Calu3 (cell line): ENCODE measurements at regions not wholly inside any gene's neighbourhood (a gene's known extent, or its start where the extent isn't known, plus 50 kb on each side); places are given as distances from the start of the nearest gene placed in this dataset.

Experiments
- BruUV-seq: library from RNA; stranded (reverse); fragments of 400-500 nt; replicated peaks from 2 replicates; lab custom pipeline; 2021; lab: Mats Ljungman, UMichigan
- CTCF ChIA-PET: fragments of 300-600 bp; sonication (Branson Sonifier 250); formaldehyde crosslinking; loops from one replicate; lab custom pipeline; 2022; ENCODE audit warnings: antibody characterized with exemption; lab: Charles Lee
- DNase-seq: peaks from one replicate; pipeline ENCODE4 v3.0.0; 2022
- H3K27ac Mint-ChIP-seq: one replicate; pipeline ENCODE4 v1.8.0; 2022; ENCODE audit warnings: mixed read lengths; ENCODE audit not compliant: unreplicated experiment
- H3K27me3 Mint-ChIP-seq: one replicate; pipeline ENCODE4 v1.8.0; 2022; ENCODE audit warnings: mixed read lengths; ENCODE audit not compliant: unreplicated experiment
- H3K36me3 Mint-ChIP-seq: one replicate; pipeline ENCODE4 v1.8.0; 2022; ENCODE audit warnings: mild to moderate bottlenecking, moderate library complexity, mixed read lengths; ENCODE audit not compliant: insufficient read depth, unreplicated experiment
- H3K4me1 Mint-ChIP-seq: one replicate; pipeline ENCODE4 v1.8.0; 2022; ENCODE audit warnings: mild to moderate bottlenecking, low read depth, mixed read lengths; ENCODE audit not compliant: unreplicated experiment
- H3K4me3 Mint-ChIP-seq: one replicate; pipeline ENCODE4 v1.8.0; 2022; ENCODE audit warnings: mild to moderate bottlenecking, low read depth, moderate library complexity, mixed read lengths; ENCODE audit not compliant: unreplicated experiment
- H3K9me3 Mint-ChIP-seq: one replicate; pipeline ENCODE4 v1.8.0; 2022; ENCODE audit warnings: low read depth, mixed read lengths; ENCODE audit not compliant: unreplicated experiment
- CTCF ChIP-seq: fragments of 200-600 bp; IDR thresholded peaks from one replicate; pipeline ENCODE4 v1.8.0; 2022; ENCODE audit warnings: antibody characterized with exemption; ENCODE audit not compliant: unreplicated experiment
- intact Hi-C: fragments of 100-400 bp; cut with micrococcal nuclease; formaldehyde crosslinking; loops from one replicate; pipeline ENCODE4 v1.10.0; 2022; ENCODE audit not compliant: unreplicated experiment

GRCh38 chr18:78421392-78421791, 558.2 kb upstream of the SALL3 start:
- no TSS peak for BruUV-seq
- H3K4me3 Mint-ChIP-seq = no peak overlapping the region
- no peak overlapping the region for H3K27ac Mint-ChIP-seq
- H3K4me1 Mint-ChIP-seq = no peaks in the 10 kb centered on the region
- no peak for TF ChIP-seq CTCF
- DNase-seq = no peak
- peaks cover 8% of the 10 kb centered on the region for H3K9me3 Mint-ChIP-seq
- no peaks in the 10 kb centered on the region for H3K27me3 Mint-ChIP-seq
- CTCF ChIA-PET = no interaction called here
- intact Hi-C loops = no loop called here
- no peaks in the 10 kb centered on the region for H3K36me3 Mint-ChIP-seq

- no TSS peak for BruUV-seq
- H3K4me1 Mint-ChIP-seq = no peaks in the 10 kb centered on the region
- intact Hi-C loops = no loop called here
- TF ChIP-seq CTCF = no peak
- no peak for DNase-seq
- CTCF ChIA-PET = no interaction called here
- peaks cover 8% of the 10 kb centered on the region for H3K9me3 Mint-ChIP-seq
- H3K27ac Mint-ChIP-seq = no peak overlapping the region
- H3K4me3 Mint-ChIP-seq = no peak overlapping the region
- H3K36me3 Mint-ChIP-seq = no peaks in the 10 kb centered on the region
- no peaks in the 10 kb centered on the region for H3K27me3 Mint-ChIP-seq
Observed at GRCh38 chr18:78422336-78422735, 557.3 kb upstream of the SALL3 start.

- no peaks in the 10 kb centered on the region for H3K27me3 Mint-ChIP-seq
- CTCF ChIA-PET = no interaction called here
- no peak overlapping the region for H3K27ac Mint-ChIP-seq
- DNase-seq = no peak
- no peak for TF ChIP-seq CTCF
- intact Hi-C loops = no loop called here
- no peaks in the 10 kb centered on the region for H3K4me1 Mint-ChIP-seq
- no TSS peak for BruUV-seq
- no peaks in the 10 kb centered on the region for H3K36me3 Mint-ChIP-seq
- no peak overlapping the region for H3K4me3 Mint-ChIP-seq
- H3K9me3 Mint-ChIP-seq = peaks cover 6% of the 10 kb centered on the region
Observed at GRCh38 chr18:78423811-78424210, 555.8 kb upstream of the SALL3 start.

GRCh38 chr18:78424403-78425018, 555.1 kb upstream of the SALL3 start:
- Mint-ChIP-seq H3K27me3 (no peaks in the 10 kb centered on the region), H3K4me3 (no peak overlapping the region)
- BruUV-seq = no TSS peak

More at GRCh38 chr18:78424403-78425018, 555.1 kb upstream of the SALL3 start:
- no peak for TF ChIP-seq CTCF
- intact Hi-C loops = no loop called here
- peaks cover 6% of the 10 kb centered on the region for H3K9me3 Mint-ChIP-seq
- DNase-seq = no peak
- H3K27ac Mint-ChIP-seq = no peak overlapping the region
- H3K4me1 Mint-ChIP-seq = no peaks in the 10 kb centered on the region
- CTCF ChIA-PET = no interaction called here
- no peaks in the 10 kb centered on the region for H3K36me3 Mint-ChIP-seq
